ENCODE measurements at regions not wholly inside any gene's neighbourhood (a gene's known extent, or its start where the extent isn't known, plus 50 kb on each side); places are given as distances from the start of the nearest gene placed in this dataset.
"Not testable (repeated sequence)": the region's sequence is repeated elsewhere in the genome, so short reads cannot be mapped to it uniquely, and the experiment has no call there.

DNA sequence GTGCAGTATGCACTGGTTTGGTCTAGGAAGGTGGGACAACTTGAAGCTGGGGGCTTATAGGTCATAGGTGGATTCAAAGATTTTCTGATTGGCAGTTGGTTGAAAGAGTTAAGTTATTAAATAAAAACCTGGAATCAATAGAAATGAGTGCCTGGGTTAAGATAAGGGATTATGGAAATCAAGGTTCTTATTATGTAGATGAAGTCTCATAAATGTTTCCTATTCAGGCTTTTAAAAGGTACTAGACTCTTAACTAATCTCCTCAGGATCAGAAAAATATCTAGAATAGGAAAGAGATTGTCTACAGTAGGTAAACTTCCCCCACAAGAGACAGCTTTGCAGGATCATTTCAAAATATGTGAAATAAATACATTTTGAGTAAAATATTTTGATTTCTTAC, 163.3 kb upstream of the FBN2 start:
- no peak for DNase-seq
- Mint-ChIP-seq H3K36me3 (ENCODE audit: low read depth) (no peaks in the 10 kb centered on the region), H3K4me3 (no peak overlapping the region), H3K4me1 (ENCODE audit: low read depth) (no peaks in the 10 kb centered on the region), H3K9me3 (no peaks in the 10 kb centered on the region), H3K27ac (no peak overlapping the region), H3K27me3 (ENCODE audit: low read depth) (no peaks in the 10 kb centered on the region)
- intact Hi-C loops (cut with micrococcal nuclease), result no loop called here
- CTCF ChIA-PET, result interaction anchor here (1.0 kb wide), 1 partner anchor 145 kb away, joined by 3 read pairs; no protein-coding TSS in a partner anchor

- Mint-ChIP-seq H3K27ac (no peak overlapping the region), H3K9me3 (no peaks in the 10 kb centered on the region), H3K27me3 (ENCODE audit: low read depth) (no peaks in the 10 kb centered on the region), H3K36me3 (ENCODE audit: low read depth) (no peaks in the 10 kb centered on the region), H3K4me3 (no peak overlapping the region), H3K4me1 (ENCODE audit: low read depth) (no peaks in the 10 kb centered on the region)
- intact Hi-C loops (cut with micrococcal nuclease), result no loop called here
- DNase-seq, result no peak
- CTCF ChIA-PET, result no interaction called here
Observed at GRCh38 chr5:128703322-128703721, 165.3 kb upstream of the FBN2 start.

DNA sequence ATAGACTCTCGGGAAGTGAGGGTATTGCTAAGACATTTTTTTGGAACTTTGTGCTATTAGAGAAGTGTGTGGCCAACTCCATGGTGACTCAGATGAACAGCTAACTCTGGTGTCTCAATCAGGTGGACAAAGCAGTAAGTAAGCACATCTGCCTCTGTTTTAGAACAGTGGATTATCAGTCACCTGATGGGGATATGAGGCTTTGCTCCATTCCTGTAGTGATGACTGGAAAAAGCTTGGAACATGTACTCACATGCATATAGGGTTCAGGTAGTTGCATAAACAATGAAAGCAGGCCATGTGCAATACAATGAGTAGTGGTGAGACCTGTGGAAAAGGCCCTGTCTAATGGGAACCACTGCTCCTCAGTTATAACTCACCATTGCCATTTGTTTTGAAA, 168.2 kb upstream of the FBN2 start:
- Mint-ChIP-seq H3K4me1 (ENCODE audit: low read depth) (no peaks in the 10 kb centered on the region), H3K4me3 (no peak overlapping the region), H3K36me3 (ENCODE audit: low read depth) (no peaks in the 10 kb centered on the region), H3K27me3 (ENCODE audit: low read depth) (no peaks in the 10 kb centered on the region), H3K27ac (no peak overlapping the region), H3K9me3 (no peaks in the 10 kb centered on the region)
- CTCF ChIA-PET, result no interaction called here
- intact Hi-C loops (cut with micrococcal nuclease), result no loop called here
- no peak for DNase-seq

DNA sequence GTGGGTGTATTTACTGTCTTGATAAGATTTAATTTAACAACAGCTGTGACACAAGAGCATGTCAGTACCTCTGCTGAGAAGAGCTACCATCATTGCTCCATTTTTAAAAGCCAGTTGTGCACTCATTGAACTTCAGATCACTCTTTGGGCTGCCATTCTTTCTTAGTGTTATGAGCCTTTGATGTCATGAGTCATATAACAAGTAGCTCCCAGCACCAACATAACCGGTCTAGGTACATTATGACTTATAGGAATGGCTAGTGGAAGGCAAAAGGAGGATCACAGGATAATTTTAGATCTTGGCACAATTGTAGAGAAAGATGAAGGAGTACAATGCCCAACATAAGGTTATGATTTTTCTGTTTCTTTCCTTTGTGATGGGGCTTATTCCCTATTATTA, 170.8 kb upstream of the FBN2 start:
- intact Hi-C loops (cut with micrococcal nuclease), result no loop called here
- H3K4me1 Mint-ChIP-seq (ENCODE audit: low read depth), result no peaks in the 10 kb centered on the region
- H3K9me3 Mint-ChIP-seq, result peaks cover 2% of the 10 kb centered on the region
- H3K27ac Mint-ChIP-seq, result no peak overlapping the region
- no peak for DNase-seq
- no peaks in the 10 kb centered on the region for H3K27me3 Mint-ChIP-seq (ENCODE audit: low read depth)
- no peak overlapping the region for H3K4me3 Mint-ChIP-seq
- no peaks in the 10 kb centered on the region for H3K36me3 Mint-ChIP-seq (ENCODE audit: low read depth)
- CTCF ChIA-PET, result no interaction called here

DNA sequence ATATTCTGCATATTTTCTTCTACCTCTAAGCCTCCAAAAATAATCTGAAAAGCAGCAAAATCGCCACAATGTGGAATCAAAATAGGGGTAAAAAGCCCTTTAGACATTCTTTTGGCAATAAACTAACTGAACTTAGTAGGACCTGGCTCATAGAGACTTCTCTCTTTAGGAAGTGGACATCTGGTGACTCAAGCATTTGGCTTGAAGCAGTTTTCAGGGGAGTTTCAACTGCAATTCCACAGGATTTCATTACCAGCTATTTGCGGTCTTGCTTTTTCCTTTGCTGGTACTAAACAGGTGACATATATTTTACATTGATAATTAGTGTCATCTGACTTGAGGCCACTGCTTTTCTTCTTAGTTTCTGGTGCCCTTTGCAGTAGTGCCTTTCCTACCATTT, 173.2 kb upstream of the FBN2 start:
- DNase-seq, result no peak
- H3K27me3 Mint-ChIP-seq (ENCODE audit: low read depth), result no peaks in the 10 kb centered on the region
- H3K36me3 Mint-ChIP-seq (ENCODE audit: low read depth), result no peaks in the 10 kb centered on the region
- no peaks in the 10 kb centered on the region for H3K4me1 Mint-ChIP-seq (ENCODE audit: low read depth)
- H3K4me3 Mint-ChIP-seq, result no peak overlapping the region
- peaks cover 2% of the 10 kb centered on the region for H3K9me3 Mint-ChIP-seq
- intact Hi-C loops (cut with micrococcal nuclease), result no loop called here
- CTCF ChIA-PET, result no interaction called here
- H3K27ac Mint-ChIP-seq, result no peak overlapping the region

GRCh38 chr5:128714551-128714950, 176.5 kb upstream of the FBN2 start:
- Mint-ChIP-seq H3K36me3 (ENCODE audit: low read depth) (no peaks in the 10 kb centered on the region), H3K27ac (no peak overlapping the region), H3K9me3 (peaks cover 2% of the 10 kb centered on the region), H3K4me1 (ENCODE audit: low read depth) (no peaks in the 10 kb centered on the region), H3K27me3 (ENCODE audit: low read depth) (no peaks in the 10 kb centered on the region), H3K4me3 (no peak overlapping the region)
- CTCF ChIA-PET, result no interaction called here
- no peak for DNase-seq
- intact Hi-C loops (cut with micrococcal nuclease), result no loop called here

DNA sequence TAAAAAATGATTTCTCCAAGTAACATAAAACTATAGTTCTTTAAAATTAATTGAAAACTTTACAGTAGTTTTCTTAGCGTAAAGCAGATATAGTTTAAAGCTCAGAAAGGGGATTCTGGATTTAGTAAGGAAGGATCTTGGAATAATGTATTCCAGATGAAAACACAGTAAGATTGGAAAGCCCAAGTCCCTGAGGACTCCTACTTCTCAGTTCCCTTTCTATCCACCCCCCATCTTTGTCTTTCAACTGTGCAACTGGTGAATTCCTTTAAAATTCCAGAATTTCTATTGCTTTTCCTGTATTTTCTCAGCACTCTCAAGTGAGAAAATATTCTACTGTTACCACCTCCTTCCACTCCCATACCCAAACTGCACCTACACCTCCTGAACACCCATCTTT, 184.5 kb upstream of the FBN2 start:
- Mint-ChIP-seq H3K4me3 (no peak overlapping the region), H3K36me3 (ENCODE audit: low read depth) (no peaks in the 10 kb centered on the region), H3K27me3 (ENCODE audit: low read depth) (no peaks in the 10 kb centered on the region), H3K4me1 (ENCODE audit: low read depth) (no peaks in the 10 kb centered on the region), H3K9me3 (no peaks in the 10 kb centered on the region), H3K27ac (no peak overlapping the region)
- CTCF ChIA-PET, result no interaction called here
- intact Hi-C loops (cut with micrococcal nuclease), result no loop called here
- no peak for DNase-seq

- H3K27me3 Mint-ChIP-seq (ENCODE audit: low read depth); H3K4me3 Mint-ChIP-seq; H3K9me3 Mint-ChIP-seq; DNase-seq; H3K4me1 Mint-ChIP-seq (ENCODE audit: low read depth); H3K27ac Mint-ChIP-seq; CTCF ChIA-PET; intact Hi-C loops (cut with micrococcal nuclease); H3K36me3 Mint-ChIP-seq (ENCODE audit: low read depth): not testable (repeated sequence)
Observed at GRCh38 chr5:128730021-128730420, 192.0 kb upstream of the FBN2 start.

DNA sequence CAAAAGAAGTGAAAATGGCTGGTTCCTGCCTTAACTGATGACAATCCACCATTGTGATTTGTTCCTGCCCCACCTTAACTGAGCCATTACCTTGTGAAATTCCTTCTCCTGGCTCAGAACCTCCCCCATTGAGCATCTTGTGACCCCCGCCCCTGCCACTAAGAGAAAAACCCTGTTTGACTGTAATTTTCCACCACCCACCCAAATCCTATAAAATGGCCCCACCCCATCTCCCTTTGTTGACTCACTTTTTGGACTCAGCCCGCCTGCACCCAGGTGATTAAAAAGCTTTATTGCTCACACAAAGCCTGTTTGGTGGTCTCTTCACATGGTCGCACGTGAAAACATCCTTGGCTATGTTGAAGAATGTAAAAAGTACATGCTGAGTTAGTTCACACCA, 197.6 kb upstream of the FBN2 start:
- H3K9me3 Mint-ChIP-seq; H3K27ac Mint-ChIP-seq; H3K4me3 Mint-ChIP-seq; DNase-seq; H3K36me3 Mint-ChIP-seq (ENCODE audit: low read depth); CTCF ChIA-PET; intact Hi-C loops (cut with micrococcal nuclease); H3K4me1 Mint-ChIP-seq (ENCODE audit: low read depth); H3K27me3 Mint-ChIP-seq (ENCODE audit: low read depth): not testable (repeated sequence)

DNA sequence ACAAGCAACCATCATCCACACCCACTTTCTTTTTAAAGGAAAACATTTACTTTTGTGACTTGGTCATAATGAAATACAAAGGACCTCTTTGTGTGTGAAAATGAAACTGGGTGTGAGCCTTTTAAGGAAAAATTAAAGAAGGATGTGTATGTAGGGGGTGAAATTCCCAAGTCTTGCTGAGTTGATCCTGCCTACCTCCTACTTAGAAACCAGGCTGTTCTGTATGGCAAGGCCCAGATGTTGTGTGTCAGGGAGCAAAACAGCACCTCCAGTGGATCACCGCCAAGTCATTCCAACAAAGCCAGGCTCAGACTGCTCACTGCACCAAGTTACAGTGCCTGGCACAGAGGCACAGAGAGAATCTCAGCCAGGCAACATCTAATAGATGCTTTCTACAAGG, 198.5 kb upstream of the FBN2 start:
- Mint-ChIP-seq H3K27ac (no peak overlapping the region), H3K27me3 (ENCODE audit: low read depth) (no peaks in the 10 kb centered on the region), H3K36me3 (ENCODE audit: low read depth) (no peaks in the 10 kb centered on the region), H3K4me1 (ENCODE audit: low read depth) (no peaks in the 10 kb centered on the region), H3K4me3 (no peak overlapping the region), H3K9me3 (no peaks in the 10 kb centered on the region)
- DNase-seq, result no peak
- CTCF ChIA-PET, result no interaction called here
- intact Hi-C loops (cut with micrococcal nuclease), result no loop called here

GRCh38 chr5:128749136-128749898, 211.3 kb upstream of the FBN2 start:
- CTCF ChIA-PET, result no interaction called here
- H3K4me1 Mint-ChIP-seq (ENCODE audit: low read depth), result no peaks in the 10 kb centered on the region
- H3K36me3 Mint-ChIP-seq (ENCODE audit: low read depth), result no peaks in the 10 kb centered on the region
- no peak for DNase-seq
- no peak overlapping the region for H3K4me3 Mint-ChIP-seq
- H3K27me3 Mint-ChIP-seq (ENCODE audit: low read depth), result no peaks in the 10 kb centered on the region
- intact Hi-C loops (cut with micrococcal nuclease), result no loop called here
- H3K27ac Mint-ChIP-seq, result no peak overlapping the region
- H3K9me3 Mint-ChIP-seq, result no peaks in the 10 kb centered on the region

DNA sequence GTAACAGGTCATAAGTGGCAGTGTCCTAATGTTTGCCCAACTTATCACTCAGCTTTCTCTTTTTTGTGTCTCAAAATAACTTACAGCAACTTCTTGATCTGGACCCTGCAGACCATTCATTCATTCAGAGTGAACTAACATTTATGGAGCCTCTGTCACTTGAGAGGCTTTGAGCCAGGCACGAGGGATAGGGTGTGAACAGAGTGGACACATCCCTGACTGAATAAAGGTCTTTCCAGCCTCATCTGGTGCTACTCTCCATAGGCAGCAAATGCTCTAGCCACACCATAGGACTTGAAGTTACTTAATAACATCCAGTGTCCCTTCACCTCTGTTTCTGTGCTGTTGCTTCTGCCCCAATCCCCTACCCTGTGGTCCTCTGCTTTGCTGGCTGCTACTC, 212.1 kb upstream of the FBN2 start:
- no peaks in the 10 kb centered on the region for H3K4me1 Mint-ChIP-seq (ENCODE audit: low read depth)
- intact Hi-C loops (cut with micrococcal nuclease), result no loop called here
- no peak for DNase-seq

GRCh38 chr5:128757196-128757959, 207.9 kb upstream of the SLC27A6 start:
- no peak overlapping the region for H3K4me3 Mint-ChIP-seq
- DNase-seq, result no peak
- H3K36me3 Mint-ChIP-seq (ENCODE audit: low read depth), result no peaks in the 10 kb centered on the region
- intact Hi-C loops (cut with micrococcal nuclease), result no loop called here
- no peaks in the 10 kb centered on the region for H3K9me3 Mint-ChIP-seq
- no peaks in the 10 kb centered on the region for H3K4me1 Mint-ChIP-seq (ENCODE audit: low read depth)
- H3K27me3 Mint-ChIP-seq (ENCODE audit: low read depth), result no peaks in the 10 kb centered on the region
- no peak overlapping the region for H3K27ac Mint-ChIP-seq
- CTCF ChIA-PET, result no interaction called here

More for the DNA sequence above, 212.1 kb upstream of the FBN2 start:
- CTCF ChIA-PET, result no interaction called here
- H3K36me3 Mint-ChIP-seq (ENCODE audit: low read depth), result no peaks in the 10 kb centered on the region
- H3K9me3 Mint-ChIP-seq, result no peaks in the 10 kb centered on the region
- no peaks in the 10 kb centered on the region for H3K27me3 Mint-ChIP-seq (ENCODE audit: low read depth)
- no peak overlapping the region for H3K27ac Mint-ChIP-seq
- no peak overlapping the region for H3K4me3 Mint-ChIP-seq
